OCI-LY1 (cell line): ENCODE measurements at regions not wholly inside any gene's neighbourhood (a gene's known extent, or its start where the extent isn't known, plus 50 kb on each side); places are given as distances from the start of the nearest gene placed in this dataset.

ENCODE experiments used
- H2AFZ ChIP-seq: fragments of 200-600 bp; sonication (generic), shearing (Covaris generic); 2 replicates; pipeline ENCODE4 v1.6.0; 2014; ENCODE audit warnings: antibody characterized with exemption, mild to moderate bottlenecking, low read length
- H3F3A ChIP-seq: fragments of 200-600 bp; sonication (generic), shearing (Covaris generic); 2 replicates; pipeline ENCODE4 v1.6.0; 2014; ENCODE audit warnings: mild to moderate bottlenecking, antibody characterized with exemption, low read length, moderate library complexity; ENCODE audit not compliant: insufficient read depth
- H3K27ac ChIP-seq: fragments of 200-600 bp; sonication (generic); 2 replicates; pipeline ENCODE4 v1.5.1; 2014; ENCODE audit warnings: low read length, mixed run types, mild to moderate bottlenecking, low read depth; ENCODE audit not compliant: poor library complexity, severe bottlenecking
- H3K27me3 ChIP-seq: fragments of 200-600 bp; sonication (generic); 2 replicates; pipeline ENCODE4 v1.6.0; 2014; ENCODE audit warnings: antibody characterized with exemption, mild to moderate bottlenecking, low read length, moderate library complexity; ENCODE audit not compliant: insufficient read depth
- H3K36me3 ChIP-seq: fragments of 200-600 bp; sonication (generic); 2 replicates; pipeline ENCODE4 v1.6.1; 2014; ENCODE audit warnings: mild to moderate bottlenecking, antibody characterized with exemption, low read length, moderate library complexity, mixed read lengths; ENCODE audit not compliant: insufficient read depth
- H3K4me1 ChIP-seq: fragments of 200-600 bp; sonication (generic); 2 replicates; pipeline ENCODE4 v1.5.1; 2014; ENCODE audit warnings: mild to moderate bottlenecking, low read length, moderate library complexity; ENCODE audit not compliant: insufficient read depth, severe bottlenecking
- H3K4me2 ChIP-seq: fragments of 200-600 bp; sonication (generic), shearing (Covaris generic); 2 replicates; pipeline ENCODE4 v1.6.1; 2014; ENCODE audit warnings: low read length
- H3K4me3 ChIP-seq: fragments of 200-600 bp; sonication (generic); 2 replicates; pipeline ENCODE4 v1.5.1; 2014; ENCODE audit warnings: low read length, low read depth, mild to moderate bottlenecking, mixed read lengths; ENCODE audit not compliant: poor library complexity, severe bottlenecking
- H3K79me2 ChIP-seq: fragments of 200-600 bp; shearing (Covaris generic); 2 replicates; pipeline ENCODE4 v1.6.1; 2016; ENCODE audit warnings: mixed run types, low read length, mixed read lengths; ENCODE audit not compliant: insufficient read depth
- H3K9ac ChIP-seq: fragments of 200-600 bp; sonication (generic), shearing (Covaris generic); 2 replicates; pipeline ENCODE4 v1.6.1; 2014; ENCODE audit warnings: mild to moderate bottlenecking, low read length, mixed read lengths
- H3K9me2 ChIP-seq: fragments of 200-600 bp; sonication (generic), shearing (Covaris generic); 2 replicates; pipeline ENCODE4 v1.6.1; 2014; ENCODE audit warnings: low read depth, mild to moderate bottlenecking, low read length, mixed read lengths
- H3K9me3 ChIP-seq: fragments of 200-600 bp; shearing (Covaris generic); 2 replicates; pipeline ENCODE4 v1.6.1; 2014; ENCODE audit warnings: low read length, mixed read lengths
- H4K20me1 ChIP-seq: fragments of 200-600 bp; sonication (generic), shearing (Covaris generic); 2 replicates; pipeline ENCODE4 v1.6.0; 2016; ENCODE audit warnings: mild to moderate bottlenecking, low read length; ENCODE audit not compliant: insufficient read depth
- EZH2 ChIP-seq: fragments of 200-600 bp; sonication (generic), shearing (Covaris generic); IDR thresholded peaks from 2 replicates; pipeline ENCODE4 v1.8.0; 2017; ENCODE audit warnings: borderline replicate concordance, mixed run types, mild to moderate bottlenecking, antibody characterized with exemption, low read length, moderate library complexity, mixed read lengths
- TF ChIP-seq, protein P1 (sequence below): fragments of 200-600 bp; sonication (generic), shearing (Covaris generic); IDR thresholded peaks from 2 replicates; pipeline ENCODE4 v1.5.1; 2017; ENCODE audit warnings: mild to moderate bottlenecking, antibody characterized with exemption, low read length, moderate library complexity, mixed read lengths

DNA sequence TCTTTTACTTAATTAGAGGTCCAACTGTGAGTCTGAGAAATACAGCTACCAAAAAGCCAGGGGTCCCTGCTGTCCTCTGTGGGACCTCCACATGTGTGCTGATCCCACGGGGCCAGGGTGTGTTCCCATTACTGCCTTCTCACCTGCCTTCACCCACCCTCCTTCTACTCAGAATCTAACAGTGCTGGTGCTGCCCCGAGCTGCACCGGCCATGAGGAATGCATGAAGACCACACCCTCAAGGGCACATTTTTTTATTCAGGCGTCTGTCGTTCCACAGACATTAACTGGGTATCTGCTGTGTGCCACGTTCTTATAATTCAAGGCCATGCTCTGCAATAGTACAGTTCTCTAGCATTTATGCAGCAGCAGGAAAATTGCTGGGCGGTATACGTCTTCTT, 188.5 kb upstream of the PFKP start:
- no peak overlapping the region for H3K9ac ChIP-seq
- no peaks in the 10 kb centered on the region for H3K27me3 ChIP-seq
- H3K4me1 ChIP-seq: no peaks in the 10 kb centered on the region
- H3K9me3 ChIP-seq: no peaks in the 10 kb centered on the region
- H4K20me1 ChIP-seq: no peaks in the 10 kb centered on the region
- TF ChIP-seq, protein P1, sequence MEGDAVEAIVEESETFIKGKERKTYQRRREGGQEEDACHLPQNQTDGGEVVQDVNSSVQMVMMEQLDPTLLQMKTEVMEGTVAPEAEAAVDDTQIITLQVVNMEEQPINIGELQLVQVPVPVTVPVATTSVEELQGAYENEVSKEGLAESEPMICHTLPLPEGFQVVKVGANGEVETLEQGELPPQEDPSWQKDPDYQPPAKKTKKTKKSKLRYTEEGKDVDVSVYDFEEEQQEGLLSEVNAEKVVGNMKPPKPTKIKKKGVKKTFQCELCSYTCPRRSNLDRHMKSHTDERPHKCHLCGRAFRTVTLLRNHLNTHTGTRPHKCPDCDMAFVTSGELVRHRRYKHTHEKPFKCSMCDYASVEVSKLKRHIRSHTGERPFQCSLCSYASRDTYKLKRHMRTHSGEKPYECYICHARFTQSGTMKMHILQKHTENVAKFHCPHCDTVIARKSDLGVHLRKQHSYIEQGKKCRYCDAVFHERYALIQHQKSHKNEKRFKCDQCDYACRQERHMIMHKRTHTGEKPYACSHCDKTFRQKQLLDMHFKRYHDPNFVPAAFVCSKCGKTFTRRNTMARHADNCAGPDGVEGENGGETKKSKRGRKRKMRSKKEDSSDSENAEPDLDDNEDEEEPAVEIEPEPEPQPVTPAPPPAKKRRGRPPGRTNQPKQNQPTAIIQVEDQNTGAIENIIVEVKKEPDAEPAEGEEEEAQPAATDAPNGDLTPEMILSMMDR: no peak
- TF ChIP-seq EZH2: no peak
- no peaks in the 10 kb centered on the region for H3K9me2 ChIP-seq
- H3F3A ChIP-seq: no peaks in the 10 kb centered on the region
- H2AFZ ChIP-seq: no peak overlapping the region
- no peaks in the 10 kb centered on the region for H3K79me2 ChIP-seq
- H3K4me2 ChIP-seq: no peak overlapping the region
- H3K27ac ChIP-seq: no peak overlapping the region
- no peak overlapping the region for H3K4me3 ChIP-seq
- no peaks in the 10 kb centered on the region for H3K36me3 ChIP-seq

DNA sequence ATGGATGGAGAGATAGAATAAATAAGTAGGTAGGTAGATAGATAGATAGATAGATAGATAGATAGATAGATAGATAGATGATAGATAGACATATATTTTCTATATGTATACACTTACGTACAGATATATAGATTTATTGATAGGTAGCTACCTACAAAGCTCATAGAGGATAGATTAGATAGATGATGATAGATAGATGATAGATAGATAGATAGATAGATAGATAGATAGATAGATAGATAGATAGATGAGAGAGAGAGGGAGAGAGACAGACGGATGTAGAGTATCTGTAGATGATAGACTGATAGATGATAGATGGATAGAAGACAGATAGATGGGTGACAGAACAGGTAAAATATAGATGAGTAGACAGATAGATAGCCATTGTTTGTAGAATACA, 191.3 kb upstream of the PFKP start:
- Histone ChIP-seq H3K4me3 (no peak overlapping the region), H3K79me2 (no peaks in the 10 kb centered on the region), H3K4me1 (no peaks in the 10 kb centered on the region), H3K4me2 (no peak overlapping the region), H3K27ac (no peak overlapping the region), H3K9me2 (no peaks in the 10 kb centered on the region), H3K9ac (no peak overlapping the region), H3K36me3 (no peaks in the 10 kb centered on the region), H3F3A (no peaks in the 10 kb centered on the region), H2AFZ (no peak overlapping the region), H3K27me3 (no peaks in the 10 kb centered on the region), H4K20me1 (no peaks in the 10 kb centered on the region), H3K9me3 (no peaks in the 10 kb centered on the region)
- no peak for TF ChIP-seq EZH2
- TF ChIP-seq, protein P1: no peak

DNA sequence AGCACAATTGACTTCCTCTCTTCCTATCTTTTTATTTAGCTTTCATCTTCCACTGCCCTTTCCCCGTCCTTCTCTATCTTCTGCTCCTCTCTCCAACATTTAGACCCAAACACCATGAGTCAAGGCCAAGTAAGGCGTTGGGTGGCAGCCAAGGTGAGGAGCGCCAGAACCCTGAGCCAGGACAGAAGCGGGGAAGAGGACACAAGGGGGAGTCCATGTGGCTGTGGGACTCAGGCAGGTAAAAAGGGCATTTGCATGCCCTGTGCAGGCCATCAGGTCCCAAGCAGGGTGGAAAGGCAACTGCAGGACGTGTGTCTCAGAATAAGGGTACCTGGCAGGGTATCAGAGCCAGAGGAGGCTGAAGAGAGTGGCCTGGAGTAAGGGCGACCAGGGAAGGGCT, 192.4 kb upstream of the PFKP start:
- H3K9ac ChIP-seq: no peak overlapping the region
- no peak overlapping the region for H2AFZ ChIP-seq
- H3F3A ChIP-seq: no peaks in the 10 kb centered on the region
- H3K4me2 ChIP-seq: no peak overlapping the region
- H3K4me3 ChIP-seq: no peak overlapping the region
- no peaks in the 10 kb centered on the region for H3K9me3 ChIP-seq
- H4K20me1 ChIP-seq: no peaks in the 10 kb centered on the region
- no peaks in the 10 kb centered on the region for H3K36me3 ChIP-seq
- H3K27ac ChIP-seq: no peak overlapping the region
- no peaks in the 10 kb centered on the region for H3K4me1 ChIP-seq
- no peaks in the 10 kb centered on the region for H3K9me2 ChIP-seq
- no peaks in the 10 kb centered on the region for H3K79me2 ChIP-seq
- no peaks in the 10 kb centered on the region for H3K27me3 ChIP-seq
- TF ChIP-seq, protein P1: no peak
- TF ChIP-seq EZH2: no peak
